ENCODE measurements at regions not wholly inside any gene's neighbourhood (a gene's known extent, or its start where the extent isn't known, plus 50 kb on each side); places are given as distances from the start of the nearest gene placed in this dataset.

DNA sequence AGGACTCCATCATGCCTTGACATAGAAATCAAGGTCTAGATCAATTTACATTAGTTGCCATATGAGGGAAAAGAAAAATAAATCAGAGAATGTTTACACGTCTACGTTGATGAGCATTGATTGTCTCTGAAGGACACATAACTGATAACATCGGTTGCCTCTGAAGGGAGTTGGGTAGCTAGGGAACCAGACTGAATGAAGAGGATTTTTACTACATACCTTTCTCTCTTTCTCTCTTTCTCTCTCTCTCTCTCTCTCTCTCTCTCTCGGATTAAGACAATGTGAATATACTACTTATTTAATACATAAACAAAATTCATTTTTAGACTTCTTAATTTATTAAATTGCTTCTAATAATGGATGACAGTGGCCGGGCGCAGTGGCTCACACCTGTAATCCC, 118.4 kb upstream of the DAPK1 start:
- Histone ChIP-seq H2AK5ac (ENCODE audit: insufficient read length, low read length) (no peak overlapping the region), H3K27ac (ENCODE audit: insufficient read length, low read depth, low read length) (no peak overlapping the region), H3K4me2 (ENCODE audit: insufficient read depth, insufficient read length, low read length) (no peak overlapping the region), H3K18ac (ENCODE audit: insufficient read length, low read depth, low read length) (no peak overlapping the region), H2BK12ac (ENCODE audit: insufficient read length, low read depth, low read length) (no peak overlapping the region), H3K9me3 (ENCODE audit: control insufficient read depth, low read depth, low read length) (no peaks in the 10 kb centered on the region), H3K23ac (ENCODE audit: insufficient read length, low read depth, low read length) (no peak overlapping the region), H3K9ac (ENCODE audit: extremely low read depth, insufficient read length, low read length) (no peak overlapping the region), H3K27me3 (ENCODE audit: insufficient read depth, low read length) (no peaks in the 10 kb centered on the region), H4K5ac (ENCODE audit: insufficient read length, low read depth, low read length) (no peak overlapping the region), H4K8ac (replicated peaks; ENCODE audit: insufficient read length, low read depth, low read length) (no peak overlapping the region), H3K4ac (ENCODE audit: low read depth, low read length) (no peak overlapping the region), H2BK15ac (ENCODE audit: low read depth, low read length) (no peak overlapping the region), H3K4me1 (ENCODE audit: insufficient read depth, low read length) (peaks cover 8% of the 10 kb centered on the region), H2BK120ac (ENCODE audit: low read depth, low read length, poor library complexity, severe bottlenecking) (no peak overlapping the region), H3T11ph (ENCODE audit: low read length) (no peak overlapping the region), H2BK5ac (ENCODE audit: insufficient read length, low read length) (no peak overlapping the region), H3K14ac (ENCODE audit: insufficient read depth, low read length) (no peak overlapping the region), H3K23me2 (ENCODE audit: insufficient read length, low read depth, low read length, poor library complexity, severe bottlenecking) (no peaks in the 10 kb centered on the region), H4K20me1 (ENCODE audit: control insufficient read depth, insufficient read depth, insufficient read length) (no peaks in the 10 kb centered on the region), H3K79me2 (ENCODE audit: insufficient read depth, low read length) (no peaks in the 10 kb centered on the region), H3K79me1 (ENCODE audit: insufficient read depth, low read depth, low read length, poor library complexity, severe bottlenecking) (no peaks in the 10 kb centered on the region), H2AFZ (ENCODE audit: low read length) (no peak overlapping the region), H4K91ac (ENCODE audit: insufficient read length, low read depth, low read length) (no peak overlapping the region), H3K56ac (ENCODE audit: insufficient read length, low read depth, low read length) (no peak overlapping the region), H2BK20ac (ENCODE audit: low read depth, low read length, poor library complexity, severe bottlenecking) (no peak overlapping the region)
- H3K4me1 Mint-ChIP-seq: peaks cover 27 to 40% of the 10 kb centered on the region in 2 experiments
- no peak for DNase-seq
- no peak for TF ChIP-seq CTCF (conservative IDR thresholded peaks at IDR 0.05)
- no peak overlapping the region for H3K4me3 Mint-ChIP-seq
- WGBS (ENCODE audit: extremely low coverage, insufficient read length, low lambda C conversion rate): no CpG with 5 or more reads among the region's 6 CpGs
- no peaks in the 10 kb centered on the region for H3K9me3 Mint-ChIP-seq
- no peak overlapping the region for H3K27ac Mint-ChIP-seq
- H3K36me3 Mint-ChIP-seq (ENCODE audit: insufficient read depth in 1 of 3, low read depth in 3 of 3): no peaks in the 10 kb centered on the region; a peak in 1 of 7 replicates
- no peaks in the 10 kb centered on the region for H3K27me3 Mint-ChIP-seq (ENCODE audit: low read depth)
